Astrocyte of the cerebellum (primary cell): ENCODE measurements at regions not wholly inside any gene's neighbourhood (a gene's known extent, or its start where the extent isn't known, plus 50 kb on each side); places are given as distances from the start of the nearest gene placed in this dataset.

Source experiments
- DNase-seq: peaks from one replicate; pipeline ENCODE4 v3.0.0-alpha.2; 2011; ENCODE audit warnings: low read depth
- H3K4me3 ChIP-seq: 2 replicates; pipeline ENCODE4 v1.5.1; 2011; ENCODE audit warnings: mild to moderate bottlenecking, low read depth, low read length, moderate library complexity
- in situ Hi-C: cut with HindIII; loops from 2 replicates; pipeline ENCODE4 v1.10.0; 2017; ENCODE audit warnings: low sequenced_read_pairs
- TF ChIP-seq, protein P1 (sequence below): IDR thresholded peaks from 2 replicates; pipeline ENCODE4 v1.5.1; 2012; ENCODE audit warnings: low read length, low read depth, moderate library complexity, mild to moderate bottlenecking; ENCODE audit errors: missing control alignments

DNA sequence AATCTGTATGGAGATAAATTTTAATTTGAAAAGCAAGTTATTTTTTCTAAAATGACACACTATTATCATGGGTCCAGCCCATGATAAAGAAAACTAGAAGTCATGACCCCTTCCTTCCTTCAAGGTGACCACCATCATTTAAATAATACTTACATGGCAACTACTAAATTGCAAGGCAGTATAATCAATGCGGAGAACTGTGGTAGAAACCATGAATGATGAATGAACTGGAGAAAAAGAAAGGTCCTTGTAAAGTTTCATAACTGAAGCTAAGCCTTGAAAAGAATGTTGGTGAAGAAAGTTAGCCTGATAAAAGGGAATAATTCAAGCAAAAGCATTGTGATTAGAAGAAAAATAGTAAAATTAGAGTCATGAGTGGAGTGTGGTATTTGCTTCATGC lies 222.9 kb upstream of the TBC1D5 start:
- TF ChIP-seq, protein P1, sequence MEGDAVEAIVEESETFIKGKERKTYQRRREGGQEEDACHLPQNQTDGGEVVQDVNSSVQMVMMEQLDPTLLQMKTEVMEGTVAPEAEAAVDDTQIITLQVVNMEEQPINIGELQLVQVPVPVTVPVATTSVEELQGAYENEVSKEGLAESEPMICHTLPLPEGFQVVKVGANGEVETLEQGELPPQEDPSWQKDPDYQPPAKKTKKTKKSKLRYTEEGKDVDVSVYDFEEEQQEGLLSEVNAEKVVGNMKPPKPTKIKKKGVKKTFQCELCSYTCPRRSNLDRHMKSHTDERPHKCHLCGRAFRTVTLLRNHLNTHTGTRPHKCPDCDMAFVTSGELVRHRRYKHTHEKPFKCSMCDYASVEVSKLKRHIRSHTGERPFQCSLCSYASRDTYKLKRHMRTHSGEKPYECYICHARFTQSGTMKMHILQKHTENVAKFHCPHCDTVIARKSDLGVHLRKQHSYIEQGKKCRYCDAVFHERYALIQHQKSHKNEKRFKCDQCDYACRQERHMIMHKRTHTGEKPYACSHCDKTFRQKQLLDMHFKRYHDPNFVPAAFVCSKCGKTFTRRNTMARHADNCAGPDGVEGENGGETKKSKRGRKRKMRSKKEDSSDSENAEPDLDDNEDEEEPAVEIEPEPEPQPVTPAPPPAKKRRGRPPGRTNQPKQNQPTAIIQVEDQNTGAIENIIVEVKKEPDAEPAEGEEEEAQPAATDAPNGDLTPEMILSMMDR = no peak
- no peak overlapping the region for H3K4me3 ChIP-seq
- no peak for DNase-seq
- in situ Hi-C loops = no loop called here

DNA sequence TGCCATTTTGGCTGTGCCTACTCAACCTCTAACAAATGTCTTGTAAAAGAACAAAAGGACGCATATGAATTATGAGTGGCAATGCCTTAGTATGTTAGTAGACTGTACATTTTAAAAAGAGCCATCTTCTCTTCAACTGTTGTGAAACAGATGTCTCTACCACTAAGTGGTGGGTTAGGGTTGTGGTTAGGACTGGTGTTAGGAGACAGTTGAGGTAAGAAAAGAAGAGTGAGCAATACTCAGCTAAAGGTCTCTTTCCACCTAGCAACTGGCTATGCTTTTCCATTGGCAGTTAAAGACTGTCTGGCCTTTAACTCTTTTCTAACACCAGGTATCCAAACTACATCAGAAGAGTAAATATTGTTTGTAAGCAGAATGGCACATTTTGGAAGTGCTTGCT lies 221.7 kb upstream of the TBC1D5 start:
- TF ChIP-seq, protein P1 = no peak
- no peak for DNase-seq
- in situ Hi-C loops = no loop called here
- H3K4me3 ChIP-seq = no peak overlapping the region

DNA sequence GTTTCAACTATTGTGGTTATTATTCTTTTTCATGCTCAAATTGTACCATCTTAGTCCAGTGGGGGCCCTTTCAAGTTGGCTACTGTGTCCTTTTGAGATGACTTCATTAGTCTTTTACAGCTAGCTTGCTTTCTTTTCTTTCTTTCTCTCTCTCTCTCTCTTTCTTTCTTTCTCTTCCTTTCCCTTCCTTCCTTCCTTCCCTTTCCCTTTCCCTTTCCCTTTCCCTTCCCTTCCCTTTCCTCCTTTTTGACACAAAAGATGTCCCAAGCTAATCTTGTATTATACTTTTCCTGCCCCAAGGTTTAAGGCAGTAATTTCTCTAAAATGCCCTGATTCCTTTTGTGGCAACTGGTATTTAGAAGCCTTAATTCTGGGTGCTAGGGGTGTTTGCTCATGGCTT lies 213.0 kb upstream of the TBC1D5 start:
- DNase-seq = no peak
- in situ Hi-C loops = no loop called here
- no peak overlapping the region for H3K4me3 ChIP-seq
- TF ChIP-seq, protein P1 = no peak

DNA sequence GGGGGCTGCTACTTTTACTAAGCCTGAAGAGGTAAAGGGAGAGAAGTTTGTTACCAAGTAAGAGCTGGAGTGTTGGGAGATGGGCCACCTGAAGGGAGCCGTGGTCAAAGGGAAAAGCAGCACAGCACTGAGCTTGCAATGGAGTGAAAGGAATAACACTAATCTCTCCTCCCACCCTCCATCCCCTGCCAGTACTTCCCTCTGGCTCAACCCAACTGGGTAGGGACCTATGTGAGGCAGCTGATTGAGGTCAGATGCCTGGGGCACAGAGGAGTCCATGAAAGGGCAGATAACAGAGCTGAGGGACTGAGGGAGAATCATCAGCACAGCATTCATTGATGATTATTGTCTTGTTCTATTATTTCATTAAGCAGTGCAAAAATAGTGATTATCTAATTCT lies 212.4 kb upstream of the TBC1D5 start:
- no peak overlapping the region for H3K4me3 ChIP-seq
- in situ Hi-C loops = no loop called here
- DNase-seq = no peak
- TF ChIP-seq, protein P1 = no peak

DNA sequence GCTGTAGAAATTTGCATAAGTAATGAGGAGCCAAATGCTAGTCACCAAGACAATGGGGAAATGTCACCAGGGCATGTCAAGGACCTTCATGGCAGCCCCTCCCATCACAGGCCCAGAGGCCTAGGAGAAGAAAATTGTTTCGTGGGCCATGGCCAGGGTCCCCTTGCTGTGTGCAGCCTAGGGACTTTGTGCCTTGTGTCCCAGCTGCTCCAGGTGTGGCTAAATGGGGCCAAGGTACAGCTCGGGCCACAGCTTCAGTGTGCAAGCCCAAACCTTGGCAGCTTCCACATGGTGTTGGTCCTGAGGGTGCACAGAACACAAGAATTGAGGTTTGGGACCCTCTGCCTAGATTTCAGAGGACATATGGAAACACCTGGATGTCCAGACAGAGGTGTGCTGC lies 208.8 kb upstream of the TBC1D5 start:
- in situ Hi-C loops = no loop called here
- DNase-seq = no peak

DNA sequence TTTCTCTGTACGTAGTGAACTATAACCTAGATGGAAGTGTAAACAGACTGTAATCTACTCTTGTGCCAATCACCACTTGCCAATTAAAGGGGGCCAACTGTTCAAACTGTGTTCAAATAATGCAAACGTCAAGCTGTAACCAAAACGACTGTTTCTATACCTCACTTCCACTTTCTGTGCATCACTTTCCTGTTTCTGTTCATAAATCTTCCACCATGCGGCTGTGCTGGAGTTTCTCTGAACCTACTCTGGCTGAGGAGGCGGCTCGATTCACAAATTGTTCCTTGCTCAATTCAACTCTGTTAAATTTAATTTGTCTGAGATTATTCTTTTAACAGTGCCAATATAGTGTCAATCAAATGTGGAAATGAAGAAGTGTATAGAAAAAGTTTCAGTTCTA lies 206.7 kb upstream of the TBC1D5 start:
- no peak for DNase-seq
- no peak overlapping the region for H3K4me3 ChIP-seq
- TF ChIP-seq, protein P1 = no peak
- in situ Hi-C loops = no loop called here

More for the DNA sequence above, 208.8 kb upstream of the TBC1D5 start:
- H3K4me3 ChIP-seq = no peak overlapping the region
- TF ChIP-seq, protein P1 = no peak

DNA sequence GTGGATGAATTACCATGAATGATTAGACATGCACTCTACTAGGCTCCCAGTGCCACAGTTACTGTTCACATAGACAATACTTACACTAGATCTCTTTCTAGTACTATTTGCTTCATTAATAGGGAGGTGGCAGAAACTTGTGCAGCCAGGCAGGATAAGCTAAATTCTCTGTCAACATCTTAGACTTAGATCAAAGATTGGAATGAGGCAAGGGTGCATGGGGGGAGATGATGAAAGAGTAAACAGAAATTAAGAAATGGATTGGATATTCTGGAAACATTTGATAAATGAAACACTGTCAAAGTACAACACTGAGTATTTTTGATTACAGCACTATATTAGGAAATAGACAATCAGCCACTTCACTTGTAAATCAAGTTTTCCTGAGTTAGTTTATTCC lies 205.4 kb upstream of the TBC1D5 start:
- TF ChIP-seq, protein P1 = no peak
- in situ Hi-C loops = no loop called here
- no peak overlapping the region for H3K4me3 ChIP-seq
- DNase-seq = no peak
